HL-60 (cell line): ENCODE measurements at regions not wholly inside any gene's neighbourhood (a gene's known extent, or its start where the extent isn't known, plus 50 kb on each side); places are given as distances from the start of the nearest gene placed in this dataset.
"Not testable (repeated sequence)": the region's sequence is repeated elsewhere in the genome, so short reads cannot be mapped to it uniquely, and the experiment has no call there.

Source experiments
- DNase-seq, 2 experiments: peaks; one replicate each; pipeline ENCODE4 v3.0.0-alpha.2; 2010 to 2020; ENCODE audit warnings: low read depth in 1 of 2, low spot score in 1 of 2
- H3K27ac ChIP-seq: fragments of 250-450 bp; sonication (Bioruptor Pico); replicated peaks from 2 replicates; pipeline ENCODE4 v1.5.1; 2020; ENCODE audit warnings: mild to moderate bottlenecking, moderate library complexity
- H3K27me3 ChIP-seq: fragments of 250-450 bp; sonication (Bioruptor Pico); 2 replicates; pipeline ENCODE4 v1.5.1; 2021; ENCODE audit warnings: mild to moderate bottlenecking, moderate library complexity; ENCODE audit not compliant: insufficient read depth, poor library complexity, severe bottlenecking
- H3K4me3 ChIP-seq: replicated peaks from 2 replicates; pipeline ENCODE4 v1.5.1; 2011; ENCODE audit warnings: mild to moderate bottlenecking, control low read depth, low read length; ENCODE audit not compliant: insufficient read depth
- CTCF ChIP-seq: IDR thresholded peaks from one replicate; pipeline ENCODE4 v1.5.1; 2011; ENCODE audit warnings: low read length, control low read depth, inconsistent platforms; ENCODE audit not compliant: insufficient read depth
- GABPA ChIP-seq: IDR thresholded peaks from 2 replicates; pipeline ENCODE4 v1.6.1; 2012; ENCODE audit warnings: low read depth
- POLR2AphosphoS5 ChIP-seq: IDR thresholded peaks from 2 replicates; pipeline ENCODE4 v1.6.1; 2012; ENCODE audit warnings: low read depth
- REST ChIP-seq: IDR thresholded peaks from 2 replicates; pipeline ENCODE4 v1.6.1; 2012; ENCODE audit warnings: low read depth; ENCODE audit not compliant: insufficient replicate concordance
- SPI1 ChIP-seq: IDR thresholded peaks from 2 replicates; pipeline ENCODE4 v1.6.1; 2012; ENCODE audit warnings: low read depth, mild to moderate bottlenecking, borderline replicate concordance

GRCh38 chr3:73828348-73828747 is 203.6 kb upstream of the PDZRN3 start:
- no peak overlapping the region for H3K27ac ChIP-seq
- no peaks in the 10 kb centered on the region for H3K27me3 ChIP-seq
- TF ChIP-seq GABPA, result no peak
- TF ChIP-seq POLR2AphosphoS5, result no peak
- TF ChIP-seq CTCF, result no peak
- no peak for TF ChIP-seq REST
- no peak for TF ChIP-seq SPI1
- DNase-seq, result no peak
- no peak overlapping the region for H3K4me3 ChIP-seq

- TF ChIP-seq SPI1, result no peak
- no peak for TF ChIP-seq REST
- no peak for TF ChIP-seq GABPA
- TF ChIP-seq POLR2AphosphoS5, result no peak
- TF ChIP-seq CTCF, result no peak
- Histone ChIP-seq H3K27me3 (no peaks in the 10 kb centered on the region), H3K4me3 (no peak overlapping the region), H3K27ac (no peak overlapping the region)
- DNase-seq, result no peak
Measured at GRCh38 chr3:73827725-73828211, 203.0 kb upstream of the PDZRN3 start.

GRCh38 chr3:73827204-73827603 is 202.5 kb upstream of the PDZRN3 start:
- Histone ChIP-seq H3K4me3 (no peak overlapping the region), H3K27me3 (no peaks in the 10 kb centered on the region), H3K27ac (no peak overlapping the region)
- DNase-seq, result no peak
- no peak for TF ChIP-seq CTCF
- TF ChIP-seq GABPA, result no peak
- no peak for TF ChIP-seq REST
- no peak for TF ChIP-seq SPI1
- TF ChIP-seq POLR2AphosphoS5, result no peak

- H3K27ac ChIP-seq, H3K4me3 ChIP-seq, H3K27me3 ChIP-seq, DNase-seq: not testable (repeated sequence)
Measured at GRCh38 chr3:73820896-73821295, 196.2 kb upstream of the PDZRN3 start.
